AG04450 (cell line): ENCODE measurements at regions not wholly inside any gene's neighbourhood (a gene's known extent, or its start where the extent isn't known, plus 50 kb on each side); places are given as distances from the start of the nearest gene placed in this dataset.

ENCODE experiments used
- CTCF ChIA-PET: fragments of 300-600, 350-600 bp; formaldehyde crosslinking; extraction: SDS; loops from one replicate; lab custom pipeline; 2022; ENCODE audit warnings: antibody characterized with exemption, inconsistent platforms; lab: Charles Lee
- POLR2A ChIA-PET: fragments of 350-600 bp; formaldehyde crosslinking; extraction: SDS; loops from one replicate; lab custom pipeline; 2021; ENCODE audit warnings: antibody characterized with exemption, inconsistent platforms; lab: Yijun Ruan, JAX
- DNase-seq: peaks from one replicate; pipeline ENCODE4 v3.0.0-alpha.2; 2011; ENCODE audit warnings: low read depth, low spot score
- H3K27ac ChIP-seq: one replicate; pipeline ENCODE4 v1.5.1; 2012; ENCODE audit warnings: low read depth, low read length, control low read depth
- H3K27me3 ChIP-seq: one replicate; pipeline ENCODE4 v1.6.0; 2012; ENCODE audit warnings: low read length; ENCODE audit not compliant: control insufficient read depth, insufficient read depth
- H3K4me3 ChIP-seq: 2 replicates; pipeline ENCODE4 v1.5.1; 2011; ENCODE audit warnings: mild to moderate bottlenecking, low read depth, low read length, control low read depth
- H3K9me3 ChIP-seq: 2 replicates; pipeline ENCODE4 v1.5.1; 2012; ENCODE audit warnings: low read length; ENCODE audit not compliant: control insufficient read depth, insufficient read depth
- CTCF ChIP-seq: IDR thresholded peaks from 2 replicates; pipeline ENCODE4 v1.5.1; 2011; ENCODE audit warnings: low read depth, low read length, control low read depth, inconsistent platforms

- TF ChIP-seq CTCF = no peak
- H3K27ac ChIP-seq = no peak overlapping the region
- no peaks in the 10 kb centered on the region for H3K9me3 ChIP-seq
- H3K27me3 ChIP-seq = no peaks in the 10 kb centered on the region
- H3K4me3 ChIP-seq = no peak overlapping the region
- POLR2A ChIA-PET = no interaction called here
- CTCF ChIA-PET = no interaction called here
- no peak for DNase-seq
Observed at GRCh38 chr1:63051356-63051755, 267.4 kb downstream of the ATG4C start.

GRCh38 chr1:63051886-63052285 lies 268.0 kb downstream of the ATG4C start:
- ChIA-PET POLR2A (no interaction called here), CTCF (no interaction called here)
- H3K9me3 ChIP-seq = no peaks in the 10 kb centered on the region
- DNase-seq = no peak
- H3K4me3 ChIP-seq = no peak overlapping the region
- no peak overlapping the region for H3K27ac ChIP-seq
- TF ChIP-seq CTCF = no peak
- no peaks in the 10 kb centered on the region for H3K27me3 ChIP-seq

GRCh38 chr1:63054184-63054583 lies 268.2 kb upstream of the FOXD3 start:
- H3K9me3 ChIP-seq = no peaks in the 10 kb centered on the region
- no peaks in the 10 kb centered on the region for H3K27me3 ChIP-seq
- H3K4me3 ChIP-seq = no peak overlapping the region
- H3K27ac ChIP-seq = no peak overlapping the region
- no peak for TF ChIP-seq CTCF
- CTCF ChIA-PET = no interaction called here
- DNase-seq = no peak
- POLR2A ChIA-PET = no interaction called here

GRCh38 chr1:63063367-63063766 lies 259.0 kb upstream of the FOXD3 start:
- Histone ChIP-seq H3K27ac (no peak overlapping the region), H3K4me3 (no peak overlapping the region), H3K27me3 (no peaks in the 10 kb centered on the region), H3K9me3 (no peaks in the 10 kb centered on the region)
- CTCF ChIA-PET = interaction anchor here (0.8 kb wide), 1 partner anchor 474 kb away, joined by 3 read pairs; no protein-coding TSS in a partner anchor
- DNase-seq = no peak
- POLR2A ChIA-PET = no interaction called here
- TF ChIP-seq CTCF = no peak

- ChIA-PET CTCF (no interaction called here), POLR2A (no interaction called here)
- DNase-seq = no peak
- no peak overlapping the region for H3K4me3 ChIP-seq
- H3K9me3 ChIP-seq = no peaks in the 10 kb centered on the region
- TF ChIP-seq CTCF = no peak
- no peak overlapping the region for H3K27ac ChIP-seq
- no peaks in the 10 kb centered on the region for H3K27me3 ChIP-seq
Observed at GRCh38 chr1:63064135-63064534, 258.2 kb upstream of the FOXD3 start.
